OCI-LY3 (cell line): ENCODE measurements at regions not wholly inside any gene's neighbourhood (a gene's known extent, or its start where the extent isn't known, plus 50 kb on each side); places are given as distances from the start of the nearest gene placed in this dataset.
"Not testable (repeated sequence)": the region's sequence is repeated elsewhere in the genome, so short reads cannot be mapped to it uniquely, and the experiment has no call there.

Source experiments
- H2AFZ ChIP-seq: fragments of 200-600, 300-600 bp; shearing (Covaris generic); 2 replicates; pipeline ENCODE4 v1.6.0; 2014; ENCODE audit warnings: antibody characterized with exemption, low read depth, low read length
- H3K27ac ChIP-seq: fragments of 200-600, 300-600 bp; sonication (generic); 2 replicates; pipeline ENCODE4 v1.5.1; 2014; ENCODE audit warnings: mild to moderate bottlenecking, low read length, moderate library complexity, mixed read lengths
- H3K27me3 ChIP-seq: fragments of 200-600, 300-600 bp; sonication (generic); 2 replicates; pipeline ENCODE4 v1.6.1; 2014; ENCODE audit warnings: low read depth, low read length, mixed read lengths
- H3K36me3 ChIP-seq: fragments of 200-600, 300-600 bp; sonication (generic); replicated peaks from 2 replicates; pipeline ENCODE3; 2014; ENCODE audit warnings: low read depth, low read length, mixed read lengths
- H3K4me1 ChIP-seq: fragments of 300-600, 200-600 bp; sonication (generic); 2 replicates; pipeline ENCODE4 v1.6.1; 2014; ENCODE audit warnings: low read length, mixed read lengths
- H3K4me2 ChIP-seq: fragments of 200-600, 300-600 bp; sonication (generic); 2 replicates; pipeline ENCODE4 v1.6.1; 2014; ENCODE audit warnings: low read length, mixed read lengths
- H3K4me3 ChIP-seq: fragments of 300-600, 200-600 bp; sonication (generic); 2 replicates; pipeline ENCODE4 v1.5.1; 2014; ENCODE audit warnings: antibody characterized with exemption, mild to moderate bottlenecking, low read length, moderate library complexity
- H3K79me2 ChIP-seq: fragments of 300-600, 200-600 bp; shearing (Covaris generic); 2 replicates; pipeline ENCODE4 v1.6.1; 2014; ENCODE audit warnings: mild to moderate bottlenecking, low read length, mixed read lengths
- H3K9ac ChIP-seq: fragments of 300-600, 200-600 bp; shearing (Covaris generic); 2 replicates; pipeline ENCODE4 v1.6.0; 2014; ENCODE audit warnings: mild to moderate bottlenecking, low read length, moderate library complexity
- H3K9me3 ChIP-seq: fragments of 200-600, 300-600 bp; shearing (Covaris generic); 2 replicates; pipeline ENCODE4 v1.6.1; 2014; ENCODE audit warnings: low read length, mixed read lengths; ENCODE audit not compliant: insufficient read depth
- H4K20me1 ChIP-seq: fragments of 200-600, 300-600 bp; sonication (generic); 2 replicates; pipeline ENCODE4 v1.6.1; 2016; ENCODE audit warnings: low read length, mixed read lengths; ENCODE audit not compliant: insufficient read depth
- EZH2phosphoT487 ChIP-seq: fragments of 200-600 bp; shearing (Covaris generic); IDR thresholded peaks from 2 replicates; pipeline ENCODE4 v1.6.1; 2018; ENCODE audit warnings: antibody characterized with exemption, mixed run types, low read depth
- TF ChIP-seq, protein P1 (sequence below): fragments of 200-600, 300-600 bp; sonication (generic); IDR thresholded peaks from 2 replicates; pipeline ENCODE4 v1.5.1; 2014; ENCODE audit warnings: antibody characterized with exemption, low read length, low read depth

- Histone ChIP-seq H3K79me2 (no peaks in the 10 kb centered on the region), H3K27ac (no peak overlapping the region), H3K4me2 (no peak overlapping the region), H3K4me3 (no peak overlapping the region), H3K27me3 (no peaks in the 10 kb centered on the region), H3K4me1 (no peaks in the 10 kb centered on the region), H3K9ac (no peak overlapping the region), H3K36me3 (no peaks in the 10 kb centered on the region), H4K20me1 (no peaks in the 10 kb centered on the region), H3K9me3 (no peaks in the 10 kb centered on the region), H2AFZ (no peak overlapping the region)
- TF ChIP-seq EZH2phosphoT487, result no peak
These were observed 199.1 kb downstream of the FZD1 start for GRCh38 chr7:91463330-91463729.

DNA sequence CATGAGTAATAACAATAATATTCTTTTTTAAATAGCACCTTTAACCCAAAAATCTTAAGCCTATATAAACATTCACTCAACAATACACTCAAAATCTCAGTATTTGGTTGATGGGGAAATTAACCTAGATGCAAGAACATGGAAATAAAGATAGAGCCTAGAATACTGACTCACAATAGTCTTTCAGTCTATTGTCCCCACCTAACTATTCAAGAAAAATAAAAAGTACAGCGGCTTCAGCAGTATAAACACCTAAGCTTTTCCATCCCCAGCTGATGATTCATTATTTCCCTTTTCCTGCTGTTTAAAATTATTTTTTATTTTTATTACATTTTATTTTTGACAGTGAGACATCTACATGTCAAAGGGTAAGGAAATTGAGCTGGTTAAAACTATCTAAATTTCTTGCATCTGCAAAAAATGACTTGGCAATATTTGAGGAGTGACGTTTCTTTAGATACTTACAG, 201.4 kb downstream of the FZD1 start:
- Histone ChIP-seq H3K4me2 (no peak overlapping the region), H3K36me3 (no peaks in the 10 kb centered on the region), H3K4me3 (no peak overlapping the region), H3K4me1 (no peaks in the 10 kb centered on the region), H3K79me2 (no peaks in the 10 kb centered on the region), H4K20me1 (no peaks in the 10 kb centered on the region), H3K9ac (no peak overlapping the region), H2AFZ (no peak overlapping the region), H3K27ac (no peak overlapping the region), H3K27me3 (no peaks in the 10 kb centered on the region), H3K9me3 (no peaks in the 10 kb centered on the region)
- TF ChIP-seq EZH2phosphoT487, result no peak
- TF ChIP-seq, protein P1, sequence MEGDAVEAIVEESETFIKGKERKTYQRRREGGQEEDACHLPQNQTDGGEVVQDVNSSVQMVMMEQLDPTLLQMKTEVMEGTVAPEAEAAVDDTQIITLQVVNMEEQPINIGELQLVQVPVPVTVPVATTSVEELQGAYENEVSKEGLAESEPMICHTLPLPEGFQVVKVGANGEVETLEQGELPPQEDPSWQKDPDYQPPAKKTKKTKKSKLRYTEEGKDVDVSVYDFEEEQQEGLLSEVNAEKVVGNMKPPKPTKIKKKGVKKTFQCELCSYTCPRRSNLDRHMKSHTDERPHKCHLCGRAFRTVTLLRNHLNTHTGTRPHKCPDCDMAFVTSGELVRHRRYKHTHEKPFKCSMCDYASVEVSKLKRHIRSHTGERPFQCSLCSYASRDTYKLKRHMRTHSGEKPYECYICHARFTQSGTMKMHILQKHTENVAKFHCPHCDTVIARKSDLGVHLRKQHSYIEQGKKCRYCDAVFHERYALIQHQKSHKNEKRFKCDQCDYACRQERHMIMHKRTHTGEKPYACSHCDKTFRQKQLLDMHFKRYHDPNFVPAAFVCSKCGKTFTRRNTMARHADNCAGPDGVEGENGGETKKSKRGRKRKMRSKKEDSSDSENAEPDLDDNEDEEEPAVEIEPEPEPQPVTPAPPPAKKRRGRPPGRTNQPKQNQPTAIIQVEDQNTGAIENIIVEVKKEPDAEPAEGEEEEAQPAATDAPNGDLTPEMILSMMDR, result no peak

- Histone ChIP-seq H3K9ac (no peak overlapping the region), H3K4me1 (no peaks in the 10 kb centered on the region), H3K4me3 (no peak overlapping the region), H3K27ac (no peak overlapping the region), H4K20me1 (no peaks in the 10 kb centered on the region), H3K9me3 (peaks cover 4% of the 10 kb centered on the region; the same call in 1 of the 2 replicates), H3K4me2 (no peak overlapping the region), H3K36me3 (no peaks in the 10 kb centered on the region), H2AFZ (no peak overlapping the region), H3K27me3 (no peaks in the 10 kb centered on the region), H3K79me2 (no peaks in the 10 kb centered on the region)
- no peak for TF ChIP-seq EZH2phosphoT487
- TF ChIP-seq, protein P1, result no peak
These were observed 204.0 kb downstream of the FZD1 start for GRCh38 chr7:91468256-91468655.

DNA sequence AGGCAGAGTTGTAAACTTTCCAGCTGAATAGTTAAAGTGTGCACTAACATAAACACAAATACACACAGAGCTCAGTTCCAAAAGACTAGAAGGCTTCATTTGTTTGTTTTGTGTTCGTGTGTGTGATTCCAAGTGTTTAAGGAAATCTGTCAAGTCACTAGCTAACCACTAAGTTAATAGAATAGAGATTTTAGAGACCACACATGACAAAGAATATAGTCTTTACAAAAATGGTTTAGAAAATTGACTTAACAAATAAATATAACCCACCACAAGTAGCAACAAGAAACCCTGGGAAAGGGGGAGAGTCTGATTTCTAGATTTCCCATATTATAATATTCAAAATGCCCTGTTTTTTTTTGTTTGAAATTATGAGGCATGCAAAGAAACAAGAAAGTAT, 209.4 kb downstream of the FZD1 start:
- Histone ChIP-seq H2AFZ (no peak overlapping the region), H3K27ac (no peak overlapping the region), H3K27me3 (no peaks in the 10 kb centered on the region), H3K9me3 (peaks cover 4% of the 10 kb centered on the region; the same call in 1 of the 2 replicates), H3K4me1 (no peaks in the 10 kb centered on the region), H3K9ac (no peak overlapping the region), H4K20me1 (no peaks in the 10 kb centered on the region), H3K4me3 (no peak overlapping the region), H3K4me2 (no peak overlapping the region), H3K79me2 (no peaks in the 10 kb centered on the region), H3K36me3 (no peaks in the 10 kb centered on the region)
- TF ChIP-seq, protein P1, result no peak

DNA sequence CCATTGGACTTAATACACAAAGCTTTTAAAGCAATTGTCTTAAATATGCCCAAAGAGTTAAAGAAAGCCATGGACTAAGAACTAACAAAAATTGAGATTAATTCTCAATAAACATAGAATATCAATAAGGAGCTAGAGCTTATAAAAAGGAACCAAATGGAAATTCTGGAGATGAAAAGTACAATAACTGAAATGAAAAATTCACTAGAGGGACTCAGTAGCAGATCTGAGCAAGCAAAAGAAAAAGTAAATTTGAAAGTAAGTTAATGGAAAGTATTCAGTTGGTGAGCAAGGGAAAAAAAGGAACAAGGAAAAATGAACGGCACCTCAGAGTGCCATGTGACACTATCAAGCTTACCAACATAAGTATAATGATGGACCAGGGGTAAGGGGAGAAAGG, 209.8 kb downstream of the FZD1 start:
- TF ChIP-seq, protein P1, result no peak
- no peak for TF ChIP-seq EZH2phosphoT487
- Histone ChIP-seq H3K9ac (no peak overlapping the region), H3K27ac (no peak overlapping the region), H3K79me2 (no peaks in the 10 kb centered on the region), H3K4me1 (no peaks in the 10 kb centered on the region), H2AFZ (no peak overlapping the region), H3K4me3 (no peak overlapping the region), H3K9me3 (peaks cover 4% of the 10 kb centered on the region; the same call in 1 of the 2 replicates), H3K27me3 (no peaks in the 10 kb centered on the region), H3K4me2 (no peak overlapping the region), H4K20me1 (no peaks in the 10 kb centered on the region), H3K36me3 (no peaks in the 10 kb centered on the region)

- not testable (repeated sequence) for H4K20me1 ChIP-seq, H3K27me3 ChIP-seq, H3K9ac ChIP-seq, H2AFZ ChIP-seq, H3K79me2 ChIP-seq, H3K4me1 ChIP-seq, H3K9me3 ChIP-seq, H3K4me3 ChIP-seq, H3K4me2 ChIP-seq, H3K27ac ChIP-seq, H3K36me3 ChIP-seq
These were observed 216.2 kb downstream of the FZD1 start for GRCh38 chr7:91480470-91480869.
